GM21825 (cell line): ENCODE measurements at regions not wholly inside any gene's neighbourhood (a gene's known extent, or its start where the extent isn't known, plus 50 kb on each side); places are given as distances from the start of the nearest gene placed in this dataset.
"Not testable (repeated sequence)": the region's sequence is repeated elsewhere in the genome, so short reads cannot be mapped to it uniquely, and the experiment has no call there.

Experiments used
- ATAC-seq: cut with Tn5 transposase; IDR thresholded peaks from one replicate; pipeline ENCODE4 v1.9.1; 2021; ENCODE audit warnings: mild to moderate bottlenecking, moderate library complexity; ENCODE audit not compliant: unreplicated experiment

DNA sequence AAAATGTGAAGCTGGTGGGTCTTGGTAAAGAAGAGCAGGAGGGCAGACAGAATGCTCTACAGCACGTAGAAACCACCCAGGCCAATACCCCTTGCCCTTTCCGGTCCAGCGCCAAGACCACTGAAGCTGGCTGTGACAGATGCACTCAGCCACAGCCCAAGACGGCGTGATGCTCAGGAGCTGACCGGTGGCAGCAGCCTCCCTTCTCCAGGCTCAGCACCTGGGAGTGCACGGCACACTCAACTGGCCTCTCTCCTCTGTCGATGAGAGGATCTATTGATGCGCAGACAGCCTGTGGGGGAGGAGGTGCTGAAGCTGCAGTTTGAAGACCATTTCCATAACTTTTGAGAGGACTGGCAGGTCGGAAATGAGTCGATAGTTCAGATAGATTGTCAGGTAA is 141.0 kb upstream of the MYT1L start:
- no peak for ATAC-seq

DNA sequence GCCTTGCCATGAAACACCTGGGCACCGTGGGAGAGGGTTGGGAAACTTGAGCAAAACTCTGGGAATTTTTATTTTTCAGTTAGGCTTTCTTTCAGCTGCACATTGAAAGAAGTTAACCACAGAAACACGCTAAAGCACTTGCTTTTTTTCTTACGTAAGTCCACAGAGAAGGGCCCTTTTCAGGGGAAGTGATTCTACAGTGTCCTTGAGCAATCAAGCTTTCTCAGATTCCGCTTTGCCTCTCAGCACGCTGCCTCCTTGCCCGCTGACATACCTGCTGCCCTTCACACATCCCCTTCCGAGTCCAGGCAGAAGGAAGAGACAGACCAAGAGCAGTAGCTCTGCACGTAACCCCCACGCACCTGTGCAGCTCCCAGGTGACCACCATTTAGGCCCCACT is 135.5 kb upstream of the MYT1L start:
- ATAC-seq = no peak

DNA sequence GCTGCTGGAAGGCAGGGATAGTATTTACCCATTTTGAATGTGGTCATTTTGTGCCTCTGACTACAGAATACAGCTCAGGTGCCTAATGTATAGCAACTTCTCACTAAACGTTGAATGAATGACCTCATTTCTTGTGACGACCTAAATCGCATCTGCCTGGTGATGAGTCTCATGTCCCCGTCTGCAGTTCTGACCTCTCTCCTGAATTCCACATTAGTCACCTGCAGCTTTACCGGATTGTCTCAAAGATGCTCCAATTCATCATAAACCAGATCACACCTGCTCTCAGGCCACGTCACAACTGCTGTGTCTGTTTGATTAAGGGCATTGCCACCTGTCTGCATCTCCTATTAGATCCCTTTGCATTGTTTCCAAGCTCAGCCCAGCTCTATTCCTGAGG is 133.6 kb upstream of the MYT1L start:
- ATAC-seq = no peak

DNA sequence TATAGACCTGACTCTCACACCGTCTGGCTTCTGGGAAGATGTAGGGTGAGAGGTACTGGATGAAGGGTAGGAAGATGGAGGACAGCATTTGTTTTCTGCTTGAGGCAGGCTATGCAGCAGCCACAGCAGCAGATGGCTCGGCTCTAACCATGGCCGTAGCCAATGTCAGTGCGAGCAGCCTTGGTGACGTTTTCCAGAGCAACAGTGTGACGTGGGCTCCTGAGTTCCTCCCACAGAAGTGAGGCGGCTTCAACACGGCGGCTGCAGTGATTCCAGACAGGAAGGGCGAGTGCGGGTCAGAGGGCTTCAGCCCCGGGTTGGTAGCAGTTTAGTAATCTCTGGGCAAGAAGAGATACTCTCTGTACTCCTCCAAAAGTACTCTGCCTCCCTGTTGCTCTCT is 133.0 kb upstream of the MYT1L start:
- no peak for ATAC-seq

DNA sequence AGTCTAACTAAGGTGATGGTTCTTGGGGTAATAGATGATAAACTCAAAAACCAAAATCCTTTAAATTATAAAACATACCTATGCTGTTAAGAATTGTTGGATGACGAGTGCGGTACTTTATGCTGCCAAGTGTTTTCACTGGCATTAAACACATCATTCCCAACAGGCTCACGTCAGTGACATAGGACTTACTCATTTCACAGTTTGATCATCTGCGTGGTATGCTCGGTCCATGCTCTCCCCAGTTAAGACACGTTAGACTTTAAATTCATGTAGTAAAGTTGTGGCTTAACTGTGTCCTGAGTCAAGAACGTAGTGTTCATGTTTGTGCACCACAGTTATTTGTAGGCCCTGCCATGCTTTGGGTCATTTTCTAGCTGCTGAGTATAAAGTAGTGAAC is 125.6 kb upstream of the MYT1L start:
- no peak for ATAC-seq

DNA sequence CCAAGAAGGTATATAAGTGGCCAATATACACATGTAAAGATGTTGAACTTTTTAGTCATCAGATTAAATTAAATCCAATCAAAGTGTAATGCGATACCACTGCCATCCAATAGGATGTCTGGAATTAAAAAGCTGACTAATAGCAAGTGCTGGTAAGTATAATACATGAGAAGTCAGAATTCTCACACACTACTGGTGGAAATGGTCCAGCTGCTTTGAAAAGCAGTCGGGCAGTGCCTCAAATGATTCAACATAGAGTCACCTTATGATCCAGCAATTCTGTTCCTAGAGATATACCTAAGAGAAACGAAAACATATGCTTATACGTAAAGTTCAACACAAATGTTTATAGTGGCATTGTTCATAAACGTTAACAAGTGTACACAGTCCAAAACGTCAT is 124.1 kb upstream of the MYT1L start:
- ATAC-seq = no peak

DNA sequence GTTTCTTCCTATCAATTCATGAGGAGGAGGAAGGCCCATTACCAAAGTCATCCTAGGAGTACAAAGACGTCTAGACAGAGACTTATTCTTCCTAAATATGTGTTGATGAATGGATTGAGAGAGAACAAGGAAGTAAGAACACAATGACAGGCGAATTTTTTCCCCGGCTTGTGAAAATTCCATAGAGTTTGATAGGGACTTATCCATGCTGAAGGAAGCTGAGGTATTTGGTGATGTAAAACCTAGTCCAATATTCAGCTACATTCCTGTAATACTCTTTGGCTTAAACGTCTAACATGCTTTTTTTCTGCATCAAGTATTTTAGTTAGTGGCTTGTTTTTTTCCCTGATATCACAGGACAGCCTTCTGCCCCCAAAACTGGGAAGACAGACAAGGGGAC is 121.9 kb upstream of the MYT1L start:
- no peak for ATAC-seq

DNA sequence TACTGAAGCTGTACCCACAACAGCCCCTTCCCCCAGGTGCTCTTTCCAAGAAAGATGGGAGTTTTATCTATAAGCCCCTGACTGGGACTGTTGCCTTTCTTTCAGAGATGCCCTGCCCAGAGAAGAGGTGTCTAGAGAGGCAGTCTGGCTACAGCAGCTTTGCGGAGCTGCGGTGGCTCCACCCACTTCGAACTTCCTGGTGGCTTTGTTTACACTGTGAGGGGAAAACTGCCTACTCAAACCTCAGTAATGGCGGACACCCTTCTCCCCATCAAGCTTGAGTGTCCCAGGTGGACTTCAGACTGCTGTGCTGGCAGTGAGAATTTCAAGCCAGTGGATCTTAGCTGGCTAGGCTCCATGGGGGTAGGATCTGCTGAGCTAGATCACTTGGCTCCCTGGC is 120.2 kb upstream of the MYT1L start:
- not testable (repeated sequence) for ATAC-seq

DNA sequence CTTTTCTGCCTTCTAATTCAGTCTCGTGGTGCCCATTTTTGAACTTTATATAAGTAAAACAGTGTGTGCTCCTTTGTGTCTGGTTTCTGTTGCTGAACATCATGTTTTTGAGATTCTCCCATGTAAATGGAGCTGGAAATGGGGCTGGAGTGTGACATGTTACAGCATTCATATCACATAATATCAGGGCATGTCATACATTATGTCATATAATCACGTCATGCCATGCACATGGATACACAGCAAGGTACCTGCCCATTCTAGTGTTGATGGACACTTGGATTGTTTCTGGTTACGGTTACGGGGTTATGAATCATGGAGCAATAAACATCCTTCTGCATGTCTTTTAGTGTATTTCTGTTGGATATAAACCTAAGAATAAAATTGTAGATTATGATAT is 117.1 kb upstream of the MYT1L start:
- ATAC-seq = no peak

DNA sequence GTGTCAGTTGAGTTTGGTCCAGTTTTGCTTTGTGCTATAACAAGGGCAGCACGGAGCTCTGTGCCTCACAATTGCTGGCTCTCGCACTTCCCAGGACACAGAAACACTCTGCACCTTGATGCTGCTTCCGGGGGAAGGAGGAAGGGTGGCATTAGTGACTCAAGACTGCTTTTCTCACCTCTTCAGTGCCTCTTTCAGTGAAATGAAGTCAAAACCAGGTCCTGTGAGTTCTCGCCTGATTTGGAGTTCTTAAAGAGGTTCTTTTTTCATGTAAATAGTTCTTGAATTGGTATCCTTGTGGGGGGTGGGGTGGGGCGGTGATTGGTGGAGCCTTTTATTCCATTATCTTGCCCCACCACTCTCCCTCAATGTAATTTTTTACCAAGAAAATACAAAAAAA is 91.5 kb upstream of the MYT1L start:
- no peak for ATAC-seq

DNA sequence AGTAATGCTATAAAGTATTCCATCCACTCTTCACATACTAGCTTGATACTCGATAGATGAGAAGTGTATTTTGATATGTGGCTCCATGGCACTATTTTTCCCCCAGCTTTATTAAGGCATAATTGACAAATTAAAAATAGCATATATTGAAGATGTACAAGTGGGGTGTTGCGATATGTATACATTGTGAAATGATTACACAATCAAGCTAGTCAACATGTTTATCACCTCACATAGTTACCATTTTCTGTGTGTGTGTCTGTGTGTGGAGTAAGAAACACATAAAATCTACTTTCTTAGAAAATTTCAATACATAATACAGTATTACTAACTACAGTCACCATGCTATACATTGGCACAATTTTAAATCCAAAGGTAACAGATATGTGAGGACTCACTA is 82.5 kb upstream of the MYT1L start:
- ATAC-seq = no peak

DNA sequence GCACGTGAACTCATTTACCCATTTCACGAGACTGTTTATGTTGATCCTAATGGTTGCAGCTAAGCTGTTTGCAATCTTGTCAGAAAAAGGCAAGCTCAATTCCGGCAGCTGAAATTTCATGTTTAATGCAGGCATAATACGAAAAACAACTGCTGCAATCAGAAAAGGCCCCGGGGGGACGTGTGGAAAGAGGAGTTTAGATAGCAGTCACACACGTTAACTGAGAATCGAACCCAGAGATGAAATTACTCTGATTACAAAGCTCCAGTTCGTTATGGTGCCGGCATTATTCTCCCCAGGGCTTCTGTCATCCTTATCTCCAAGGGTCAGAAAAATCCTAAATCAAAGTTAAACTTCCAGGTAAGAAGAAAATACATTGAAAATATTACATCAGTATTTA is 79.9 kb upstream of the MYT1L start:
- ATAC-seq = no peak

DNA sequence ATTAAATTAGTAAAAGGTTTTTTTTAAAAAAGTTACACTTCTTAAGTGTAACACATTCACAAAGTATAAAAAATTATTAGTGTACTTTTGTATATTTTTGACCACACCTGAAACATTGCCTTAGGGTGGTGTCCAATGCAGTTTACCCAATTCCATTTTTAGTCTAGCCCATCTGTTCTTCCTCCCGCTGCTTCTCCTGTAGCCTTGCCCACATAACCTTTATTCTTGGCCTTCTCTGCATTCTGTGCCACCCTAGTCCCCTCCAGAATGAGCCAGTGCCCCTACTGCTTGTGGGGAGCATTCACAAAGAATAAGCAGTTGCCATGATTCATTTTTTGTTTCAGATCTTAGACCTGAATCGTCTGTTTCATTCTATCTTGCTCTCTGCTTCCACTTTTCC is 78.4 kb upstream of the MYT1L start:
- no peak for ATAC-seq

DNA sequence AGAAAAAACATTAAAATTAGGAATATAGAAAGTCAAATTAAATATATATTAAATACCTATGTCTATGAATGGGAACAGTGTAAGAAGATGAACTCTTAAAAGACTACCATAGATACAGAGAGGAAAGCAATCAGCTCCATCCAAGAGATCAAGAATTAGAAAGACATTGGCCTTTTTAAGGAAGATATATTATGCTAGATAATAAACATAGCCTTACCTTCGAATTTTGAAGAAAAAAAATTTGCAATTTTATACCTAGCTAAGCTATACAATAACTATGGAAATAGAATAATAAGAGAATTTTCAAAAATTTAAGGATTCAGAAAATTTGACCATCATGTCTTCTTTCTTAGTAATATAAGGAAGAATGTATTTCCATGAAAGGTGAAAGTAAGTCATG is 74.7 kb upstream of the MYT1L start:
- ATAC-seq = no peak

DNA sequence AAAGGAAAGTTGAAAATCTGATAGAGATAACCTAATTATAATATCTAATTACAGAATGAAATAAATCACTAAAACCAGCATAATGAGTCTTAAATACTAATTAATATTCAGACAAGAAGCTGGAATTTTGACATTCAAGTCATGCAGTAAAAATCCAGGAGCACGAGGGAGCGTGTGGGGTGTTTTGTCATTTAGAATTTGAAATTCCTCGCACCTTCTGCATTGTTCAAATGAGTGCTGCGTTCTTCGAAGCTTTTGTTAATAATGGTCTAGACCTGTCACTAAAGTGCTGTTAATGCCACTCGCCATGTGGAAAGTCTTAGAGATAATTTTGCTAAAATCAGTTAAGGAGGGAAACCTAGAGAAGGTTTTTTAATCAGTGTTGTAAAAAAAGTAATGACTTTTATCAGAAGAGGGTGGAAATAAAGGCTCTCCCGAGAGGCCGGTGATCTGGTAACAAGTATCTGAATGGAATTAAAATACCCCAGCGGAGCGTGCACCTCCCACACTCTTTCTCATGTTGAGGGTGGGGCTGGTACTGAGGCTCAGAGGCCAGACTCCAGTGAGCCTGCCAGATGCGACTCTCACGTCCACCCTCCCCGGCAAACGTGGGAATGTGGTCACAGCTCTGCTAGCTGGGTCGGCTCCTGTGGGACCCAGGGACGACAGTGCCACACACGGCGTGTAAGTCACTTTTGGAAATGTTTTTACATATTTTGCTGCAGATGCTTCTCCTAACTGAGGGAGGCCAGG is 69.4 kb upstream of the MYT1L start:
- no peak for ATAC-seq

DNA sequence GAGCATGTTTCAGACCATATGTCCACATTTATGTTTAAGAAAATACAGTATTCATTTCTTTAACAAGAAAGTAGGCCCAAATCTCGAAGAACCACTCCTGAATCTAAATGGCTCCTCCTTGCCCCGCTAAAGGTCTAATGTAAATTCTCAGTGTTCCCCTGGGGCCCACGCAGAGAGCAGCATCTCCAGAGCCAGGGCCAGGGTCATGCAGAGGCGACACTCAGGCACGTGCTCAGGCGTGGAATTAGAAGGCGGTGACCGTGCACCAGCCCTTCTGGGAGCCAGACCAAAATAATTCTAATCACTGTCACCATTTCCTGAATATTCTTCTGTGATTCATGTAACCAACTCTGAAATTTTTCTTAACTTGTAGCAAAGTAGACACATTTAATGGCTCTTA is 68.3 kb upstream of the MYT1L start:
- ATAC-seq = no peak

DNA sequence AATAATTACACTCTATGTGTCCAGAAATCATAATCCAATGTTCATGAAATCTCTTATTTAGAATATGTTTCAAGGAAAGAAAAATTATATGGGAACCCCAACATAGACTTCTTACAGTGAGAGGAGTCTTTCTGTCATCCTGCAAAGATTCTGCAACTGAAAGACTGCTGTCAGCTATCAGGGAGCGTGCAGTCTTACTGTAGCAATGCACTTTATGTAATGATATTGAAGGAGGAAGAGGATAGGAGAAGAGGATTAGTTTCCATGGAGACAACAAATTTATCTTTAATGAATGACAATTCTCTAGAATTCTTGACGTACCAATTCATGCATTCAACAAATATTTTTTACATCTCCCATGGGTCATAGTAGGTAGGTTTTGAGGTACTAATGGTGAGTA is 61.3 kb upstream of the MYT1L start:
- ATAC-seq = no peak

DNA sequence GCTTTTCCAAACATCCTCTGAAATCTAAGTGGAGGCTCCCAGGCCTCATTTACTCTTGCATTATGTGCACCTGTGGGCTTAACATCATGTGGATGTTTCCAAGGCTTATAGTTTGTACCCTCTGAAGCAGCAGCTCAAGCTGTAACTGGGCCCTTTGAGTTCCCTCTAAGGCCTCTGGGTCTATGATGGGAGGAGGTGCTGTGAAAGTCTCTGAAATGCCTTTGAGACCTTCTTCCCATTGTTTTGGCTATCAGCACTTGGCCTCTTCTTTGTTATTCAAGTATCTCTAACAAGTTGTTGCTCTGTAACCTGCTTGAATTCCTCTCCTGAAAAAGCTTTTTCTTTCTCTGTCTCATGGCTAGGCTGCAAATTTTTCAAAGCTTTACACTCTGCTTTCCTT is 58.1 kb upstream of the MYT1L start:
- ATAC-seq = no peak
